GM12864 (cell line): ENCODE measurements at regions not wholly inside any gene's neighbourhood (a gene's known extent, or its start where the extent isn't known, plus 50 kb on each side); places are given as distances from the start of the nearest gene placed in this dataset.

Experiments used
- DNase-seq: peaks from one replicate; pipeline ENCODE4 v3.0.0-alpha.2; 2011; ENCODE audit warnings: low read depth
- H3K4me3 ChIP-seq: 2 replicates; pipeline ENCODE4 v1.5.1; 2011; ENCODE audit warnings: mild to moderate bottlenecking, low read depth, low read length, control low read depth
- TF ChIP-seq, protein P1 (sequence below): IDR thresholded peaks from 2 replicates; pipeline ENCODE4 v1.5.1; 2011; ENCODE audit warnings: low read depth, mild to moderate bottlenecking, moderate library complexity, low read length, control low read depth, inconsistent platforms; ENCODE audit errors: missing control alignments

GRCh38 chr1:188463919-188464318 lies 1635.2 kb downstream of the PLA2G4A start:
- TF ChIP-seq, protein P1, sequence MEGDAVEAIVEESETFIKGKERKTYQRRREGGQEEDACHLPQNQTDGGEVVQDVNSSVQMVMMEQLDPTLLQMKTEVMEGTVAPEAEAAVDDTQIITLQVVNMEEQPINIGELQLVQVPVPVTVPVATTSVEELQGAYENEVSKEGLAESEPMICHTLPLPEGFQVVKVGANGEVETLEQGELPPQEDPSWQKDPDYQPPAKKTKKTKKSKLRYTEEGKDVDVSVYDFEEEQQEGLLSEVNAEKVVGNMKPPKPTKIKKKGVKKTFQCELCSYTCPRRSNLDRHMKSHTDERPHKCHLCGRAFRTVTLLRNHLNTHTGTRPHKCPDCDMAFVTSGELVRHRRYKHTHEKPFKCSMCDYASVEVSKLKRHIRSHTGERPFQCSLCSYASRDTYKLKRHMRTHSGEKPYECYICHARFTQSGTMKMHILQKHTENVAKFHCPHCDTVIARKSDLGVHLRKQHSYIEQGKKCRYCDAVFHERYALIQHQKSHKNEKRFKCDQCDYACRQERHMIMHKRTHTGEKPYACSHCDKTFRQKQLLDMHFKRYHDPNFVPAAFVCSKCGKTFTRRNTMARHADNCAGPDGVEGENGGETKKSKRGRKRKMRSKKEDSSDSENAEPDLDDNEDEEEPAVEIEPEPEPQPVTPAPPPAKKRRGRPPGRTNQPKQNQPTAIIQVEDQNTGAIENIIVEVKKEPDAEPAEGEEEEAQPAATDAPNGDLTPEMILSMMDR: no peak
- no peak overlapping the region for H3K4me3 ChIP-seq
- no peak for DNase-seq

GRCh38 chr1:188466539-188466938 lies 1637.8 kb downstream of the PLA2G4A start:
- TF ChIP-seq, protein P1: no peak

DNA sequence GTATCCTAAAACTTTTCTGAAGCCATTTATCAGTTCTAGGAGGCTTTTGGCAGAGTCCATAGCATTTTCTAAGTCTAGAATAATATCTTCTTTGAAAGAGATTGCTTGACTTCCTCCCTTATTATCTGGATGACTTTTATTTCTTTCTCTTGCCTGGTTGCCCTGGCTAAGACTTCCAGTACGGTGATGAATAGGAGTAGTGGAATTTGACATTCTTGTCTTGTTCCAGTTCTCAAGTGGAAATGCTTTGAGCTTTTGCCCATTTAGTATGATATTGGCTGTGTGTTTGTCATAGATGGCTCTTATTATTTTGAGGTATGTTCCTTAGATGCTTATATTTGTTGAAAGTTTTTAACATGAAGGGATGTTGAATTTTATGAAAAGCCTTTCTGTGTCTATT lies 1647.9 kb downstream of the PLA2G4A start:
- TF ChIP-seq, protein P1: no peak
- no peak for DNase-seq
- no peak overlapping the region for H3K4me3 ChIP-seq

More at GRCh38 chr1:188466539-188466938, 1637.8 kb downstream of the PLA2G4A start:
- no peak overlapping the region for H3K4me3 ChIP-seq
- no peak for DNase-seq

GRCh38 chr1:188489336-188490112 lies 1660.8 kb downstream of the PLA2G4A start:
- no peak for DNase-seq
- no peak overlapping the region for H3K4me3 ChIP-seq
- TF ChIP-seq, protein P1: no peak

DNA sequence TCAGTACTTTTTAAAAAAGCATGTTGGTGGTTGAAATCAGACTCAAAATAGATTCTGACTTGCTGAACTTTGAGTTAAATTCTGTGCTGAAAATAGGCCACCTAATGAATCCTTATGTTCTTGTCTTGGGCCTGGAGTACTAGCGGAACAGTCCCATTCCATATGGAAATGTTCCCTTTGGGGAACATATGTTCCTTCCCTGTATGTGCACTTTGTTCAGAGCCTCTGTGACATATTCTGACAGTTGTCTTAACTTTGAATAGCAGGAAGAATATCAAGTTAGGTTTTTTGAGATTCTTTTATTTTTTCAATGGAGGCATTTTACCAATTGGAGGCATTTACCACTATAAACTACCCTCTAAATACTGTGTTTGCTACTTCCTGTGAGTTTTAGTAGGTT lies 1667.8 kb downstream of the PLA2G4A start:
- TF ChIP-seq, protein P1: no peak
- no peak overlapping the region for H3K4me3 ChIP-seq
- no peak for DNase-seq

- no peak overlapping the region for H3K4me3 ChIP-seq
- DNase-seq: no peak
- TF ChIP-seq, protein P1: no peak
These were observed 1668.3 kb downstream of the PLA2G4A start for GRCh38 chr1:188497020-188497419.

GRCh38 chr1:188499690-188500089 lies 1670.9 kb downstream of the PLA2G4A start:
- H3K4me3 ChIP-seq: no peak overlapping the region
- TF ChIP-seq, protein P1: no peak
- DNase-seq: no peak
